IMR-90 (cell line): ENCODE measurements at regions not wholly inside any gene's neighbourhood (a gene's known extent, or its start where the extent isn't known, plus 50 kb on each side); places are given as distances from the start of the nearest gene placed in this dataset.

ENCODE experiments used
- ATAC-seq: fragments of 200-7000 bp; cut with Tn5 transposase; 2 replicates; pipeline ENCODE4 v1.9.1; 2020; ENCODE audit warnings: low read depth, mild to moderate bottlenecking, moderate library complexity
- BruUV-seq: library from RNA; stranded (reverse); fragments of 400-500 nt; replicated peaks from 2 replicates; lab custom pipeline; 2021; lab: Mats Ljungman, UMichigan
- CTCF ChIA-PET: fragments of 300-600 bp; formaldehyde crosslinking; extraction: SDS; loops from one replicate; lab custom pipeline; 2021; ENCODE audit warnings: antibody characterized with exemption; lab: Yijun Ruan, JAX
- POLR2A ChIA-PET: fragments of 300-600 bp; sonication (Branson Sonifier 250); formaldehyde crosslinking; loops from one replicate; lab custom pipeline; 2022; ENCODE audit warnings: antibody characterized with exemption; ENCODE audit not compliant: unreplicated experiment; lab: Charles Lee
- DNase-seq: peaks from one replicate; pipeline ENCODE4 v3.0.0; 2013
- H2AFZ ChIP-seq: replicated peaks from 2 replicates; pipeline ENCODE3; 2013; ENCODE audit warnings: low read length, mild to moderate bottlenecking; ENCODE audit not compliant: poor library complexity
- H2AK5ac ChIP-seq: 2 replicates; pipeline ENCODE4 v1.6.1; 2013; ENCODE audit warnings: low read depth, low read length, inconsistent platforms
- H2AK9ac ChIP-seq: replicated peaks from 2 replicates; pipeline ENCODE3; 2013; ENCODE audit warnings: mild to moderate bottlenecking, low read depth, low read length, moderate library complexity; ENCODE audit not compliant: poor library complexity
- H2BK120ac ChIP-seq: 2 replicates; pipeline ENCODE4 v1.6.1; 2013; ENCODE audit warnings: low read depth, low read length, inconsistent platforms
- H2BK15ac ChIP-seq: 3 replicates; pipeline ENCODE4 v1.6.1; 2013; ENCODE audit warnings: low read depth, low read length, inconsistent platforms
- H2BK20ac ChIP-seq: 2 replicates; pipeline ENCODE4 v1.6.1; 2013; ENCODE audit warnings: low read depth, mild to moderate bottlenecking, inconsistent platforms, low read length, moderate library complexity
- H2BK5ac ChIP-seq: 2 replicates; pipeline ENCODE4 v1.6.1; 2013; ENCODE audit warnings: mild to moderate bottlenecking, low read depth, low read length, inconsistent platforms; ENCODE audit not compliant: poor library complexity, severe bottlenecking
- H3K14ac ChIP-seq: replicated peaks from 2 replicates; pipeline ENCODE4 v1.6.1; 2013; ENCODE audit warnings: low read depth, low read length, inconsistent platforms
- H3K18ac ChIP-seq: 2 replicates; pipeline ENCODE4 v1.6.1; 2013; ENCODE audit warnings: low read depth, low read length, control low read depth
- H3K23ac ChIP-seq: 2 replicates; pipeline ENCODE4 v1.6.1; 2013; ENCODE audit warnings: low read depth, low read length, inconsistent platforms
- H3K27ac ChIP-seq: 2 replicates; pipeline ENCODE4 v1.5.1; 2013; ENCODE audit warnings: mild to moderate bottlenecking, control low read depth, low read length; ENCODE audit not compliant: insufficient read depth
- H3K27me3 ChIP-seq: 2 replicates; pipeline ENCODE4 v1.6.1; 2013; ENCODE audit warnings: low read length; ENCODE audit not compliant: control insufficient read depth, insufficient read depth
- H3K36me3 ChIP-seq: 2 replicates; pipeline ENCODE4 v1.6.1; 2013; ENCODE audit warnings: low read length, mixed read lengths; ENCODE audit not compliant: control insufficient read depth, insufficient read depth
- H3K4ac ChIP-seq: 2 replicates; pipeline ENCODE4 v1.6.1; 2013; ENCODE audit warnings: low read depth, low read length, inconsistent platforms
- H3K4me1 ChIP-seq: 2 replicates; pipeline ENCODE4 v1.6.1; 2013; ENCODE audit warnings: low read length, mixed read lengths; ENCODE audit not compliant: control insufficient read depth, insufficient read depth
- H3K4me2 ChIP-seq: 2 replicates; pipeline ENCODE4 v1.6.1; 2013; ENCODE audit warnings: low read depth, mild to moderate bottlenecking, control low read depth, low read length, moderate library complexity
- H3K4me3 ChIP-seq: 2 replicates; pipeline ENCODE4 v1.5.1; 2013; ENCODE audit warnings: low read depth, mild to moderate bottlenecking, control low read depth, low read length, moderate library complexity; ENCODE audit not compliant: insufficient read depth
- H3K56ac ChIP-seq: 2 replicates; pipeline ENCODE4 v1.6.1; 2013; ENCODE audit warnings: low read length, inconsistent platforms; ENCODE audit not compliant: insufficient read depth; ENCODE audit errors: extremely low read depth
- H3K79me1 ChIP-seq, 2 experiments: 2 replicates each; pipeline ENCODE4 v1.6.1; 2013; ENCODE audit warnings: low read length in 2 of 2, inconsistent platforms in 1 of 2, low read depth in 1 of 2
- H3K9ac ChIP-seq: 2 replicates; pipeline ENCODE4 v1.6.1; 2013; ENCODE audit warnings: low read depth, low read length, control low read depth
- H3K9me1 ChIP-seq: 2 replicates; pipeline ENCODE4 v1.6.1; 2013; ENCODE audit warnings: low read length, inconsistent platforms; ENCODE audit not compliant: insufficient read depth
- H3K9me3 ChIP-seq: 2 replicates; pipeline ENCODE4 v1.6.1; 2013; ENCODE audit warnings: low read length; ENCODE audit not compliant: control insufficient read depth, insufficient read depth
- H4K20me1 ChIP-seq: 2 replicates; pipeline ENCODE4 v1.6.1; 2013; ENCODE audit warnings: low read length, inconsistent platforms; ENCODE audit not compliant: insufficient read depth
- H4K5ac ChIP-seq: 2 replicates; pipeline ENCODE4 v1.6.1; 2013; ENCODE audit warnings: mild to moderate bottlenecking, low read depth, low read length, control low read depth
- H4K8ac ChIP-seq, 2 experiments: 2 replicates each; pipeline ENCODE4 v1.6.1; 2013; ENCODE audit warnings: low read depth in 2 of 2, low read length in 2 of 2, control low read depth in 1 of 2, inconsistent platforms in 1 of 2
- H4K91ac ChIP-seq: 2 replicates; pipeline ENCODE4 v1.6.1; 2013; ENCODE audit warnings: low read depth, low read length, inconsistent platforms; ENCODE audit not compliant: insufficient read depth
- BHLHE40 ChIP-seq: fragments of 150-350 bp; IDR thresholded peaks from 2 replicates; pipeline ENCODE4 v1.6.1; 2016; ENCODE audit warnings: mild to moderate bottlenecking, low read depth, low read length
- CEBPB ChIP-seq: IDR thresholded peaks from 2 replicates; pipeline ENCODE4 v1.6.1; 2012; ENCODE audit warnings: low read depth, low read length, improper control_type of control experiment
- CTCF ChIP-seq: conservative IDR thresholded peaks from 2 replicates; pipeline ENCODE4 v1.5.1; 2012; ENCODE audit warnings: mild to moderate bottlenecking, low read depth, low read length, improper control_type of control experiment
- MAFK ChIP-seq: IDR thresholded peaks from 2 replicates; pipeline ENCODE4 v1.6.1; 2012; ENCODE audit warnings: low read depth, low read length, improper control_type of control experiment
- MAZ ChIP-seq: IDR thresholded peaks from 2 replicates; pipeline ENCODE4 v1.6.1; 2012; ENCODE audit warnings: low read depth, mild to moderate bottlenecking, low read length, improper control_type of control experiment, moderate library complexity, borderline replicate concordance
- MXI1 ChIP-seq: IDR thresholded peaks from 2 replicates; pipeline ENCODE4 v1.6.1; 2012; ENCODE audit warnings: low read depth, mild to moderate bottlenecking, low read length, moderate library complexity, borderline replicate concordance
- NFE2L2 ChIP-seq: fragments of 150-350 bp; IDR thresholded peaks from 2 replicates; pipeline ENCODE4 v1.6.1; 2016; ENCODE audit warnings: low read depth, mild to moderate bottlenecking, low read length
- POLR2A ChIP-seq: IDR thresholded peaks from 2 replicates; pipeline ENCODE4 v1.6.1; 2012; ENCODE audit warnings: mild to moderate bottlenecking, low read depth, low read length
- RAD21 ChIP-seq: IDR thresholded peaks from 2 replicates; pipeline ENCODE4 v1.6.1; 2012; ENCODE audit warnings: low read length, improper control_type of control experiment
- RCOR1 ChIP-seq: IDR thresholded peaks from 2 replicates; pipeline ENCODE4 v1.6.1; 2012; ENCODE audit warnings: mild to moderate bottlenecking, low read length, improper control_type of control experiment; ENCODE audit not compliant: insufficient replicate concordance
- RFX5 ChIP-seq: IDR thresholded peaks from 2 replicates; pipeline ENCODE4 v1.8.0; 2012; ENCODE audit warnings: low read depth, mild to moderate bottlenecking, low read length, moderate library complexity
- SMC3 ChIP-seq: fragments of 150-350 bp; IDR thresholded peaks from 2 replicates; pipeline ENCODE4 v1.6.1; 2016; ENCODE audit warnings: low read depth, mild to moderate bottlenecking, antibody characterized with exemption, low read length, moderate library complexity
- WGBS, 2 experiments: methylation state at CpG; one replicate each; pipeline versions ENCODE4 v1.1.5 to v1.1.7; 2013; ENCODE audit warnings: missing lambda C conversion rate in 2 of 2; ENCODE audit not compliant: insufficient read length in 1 of 2; ENCODE audit errors: extremely low coverage in 2 of 2; 5-methylcytosine and 5-hydroxymethylcytosine counted together
- dilution Hi-C: fragments of 300-500 bp; cut with HindIII; formaldehyde crosslinking; loops from one replicate; pipeline ENCODE4 v1.14.3; 2018; ENCODE audit warnings: low sequenced_read_pairs; ENCODE audit not compliant: unreplicated experiment
- in situ Hi-C: fragments of 300-500 bp; cut with MboI; formaldehyde crosslinking; loops from 3 replicates; pipeline ENCODE4 v1.14.3; 2019; ENCODE audit warnings: low sequenced_read_pairs, inconsistent platforms, mixed read lengths
- intact Hi-C: fragments of 100-400 bp; cut with micrococcal nuclease; formaldehyde crosslinking; loops from 2 replicates; pipeline ENCODE4 v1.10.0; 2022
- TF ChIP-seq, protein P1 (sequence below): fragments of 150-350 bp; IDR thresholded peaks from 2 replicates; pipeline ENCODE4 v1.6.1; 2016; ENCODE audit warnings: low read depth, mild to moderate bottlenecking, low read length, moderate library complexity, borderline replicate concordance

DNA sequence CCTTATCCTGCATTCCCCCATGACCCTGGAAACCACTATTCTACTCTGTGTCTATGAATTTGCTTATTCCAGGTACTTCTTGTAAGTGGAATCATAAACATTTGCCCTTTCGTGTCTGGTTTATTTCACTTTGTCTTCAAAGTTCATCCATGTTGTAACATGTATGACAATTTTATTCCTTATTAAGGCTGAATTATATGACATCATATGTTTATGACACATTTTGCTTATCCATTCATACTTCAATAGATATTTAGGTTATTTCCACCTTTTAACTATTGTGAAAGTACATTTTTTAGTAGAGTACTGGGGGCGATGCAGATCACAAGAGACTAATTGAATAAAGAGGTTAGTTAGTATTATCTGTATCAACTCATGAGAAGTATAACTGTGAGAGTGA, 591.6 kb downstream of the UTRN start:
- H3K14ac ChIP-seq = no peak overlapping the region
- no peak overlapping the region for H4K8ac ChIP-seq
- no peak overlapping the region for H3K23ac ChIP-seq
- no peaks in the 10 kb centered on the region for H3K4me1 ChIP-seq
- POLR2A ChIA-PET = no interaction called here
- DNase-seq = no peak
- TF ChIP-seq NFE2L2 (no peak), RAD21 (no peak), SMC3 (no peak), CEBPB (no peak), BHLHE40 (no peak), CTCF (no peak), MAFK (no peak), MXI1 (no peak), MAZ (no peak), RFX5 (no peak), POLR2A (no peak), RCOR1 (no peak)
- TF ChIP-seq, protein P1, sequence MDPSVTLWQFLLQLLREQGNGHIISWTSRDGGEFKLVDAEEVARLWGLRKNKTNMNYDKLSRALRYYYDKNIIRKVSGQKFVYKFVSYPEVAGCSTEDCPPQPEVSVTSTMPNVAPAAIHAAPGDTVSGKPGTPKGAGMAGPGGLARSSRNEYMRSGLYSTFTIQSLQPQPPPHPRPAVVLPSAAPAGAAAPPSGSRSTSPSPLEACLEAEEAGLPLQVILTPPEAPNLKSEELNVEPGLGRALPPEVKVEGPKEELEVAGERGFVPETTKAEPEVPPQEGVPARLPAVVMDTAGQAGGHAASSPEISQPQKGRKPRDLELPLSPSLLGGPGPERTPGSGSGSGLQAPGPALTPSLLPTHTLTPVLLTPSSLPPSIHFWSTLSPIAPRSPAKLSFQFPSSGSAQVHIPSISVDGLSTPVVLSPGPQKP = no peak
- H2BK20ac ChIP-seq = no peak overlapping the region
- H3K4ac ChIP-seq = no peak overlapping the region
- CTCF ChIA-PET = no interaction called here
- H2BK5ac ChIP-seq = no peak overlapping the region
- H3K9me3 ChIP-seq = no peaks in the 10 kb centered on the region
- in situ Hi-C loops (no loop called here), dilution Hi-C loops (no loop called here), intact Hi-C loops (no loop called here)
- BruUV-seq = no TSS peak
- no peaks in the 10 kb centered on the region for H4K20me1 ChIP-seq
- H3K9ac ChIP-seq = no peak overlapping the region
- no peak overlapping the region for H2AK5ac ChIP-seq
- H3K27ac ChIP-seq = no peak overlapping the region
- H2AFZ ChIP-seq = no peak overlapping the region
- no peaks in the 10 kb centered on the region for H3K79me1 ChIP-seq
- ATAC-seq = no peak
- no peak overlapping the region for H3K18ac ChIP-seq
- no peak overlapping the region for H3K56ac ChIP-seq
- no peaks in the 10 kb centered on the region; the same call in 1 of the 2 replicates for H3K9me1 ChIP-seq
- no peak overlapping the region for H2BK15ac ChIP-seq
- H4K91ac ChIP-seq = no peak overlapping the region
- H3K36me3 ChIP-seq = no peaks in the 10 kb centered on the region
- no CpG with 5 or more reads among the region's 2 CpGs for WGBS, 2 experiments
- H3K4me3 ChIP-seq = no peak overlapping the region
- no peak overlapping the region for H2AK9ac ChIP-seq
- H3K4me2 ChIP-seq = no peak overlapping the region
- H4K5ac ChIP-seq = no peak overlapping the region
- H3K27me3 ChIP-seq = no peaks in the 10 kb centered on the region
- H2BK120ac ChIP-seq = no peak overlapping the region
